ENCODE measurements at regions not wholly inside any gene's neighbourhood (a gene's known extent, or its start where the extent isn't known, plus 50 kb on each side); places are given as distances from the start of the nearest gene placed in this dataset.
"Not testable (repeated sequence)": the region's sequence is repeated elsewhere in the genome, so short reads cannot be mapped to it uniquely, and the experiment has no call there.

GRCh38 chr3:40864915-40865314 is 334.4 kb upstream of the CTNNB1 start:
- no peak for DNase-seq

GRCh38 chr3:40867797-40868196 is 331.5 kb upstream of the CTNNB1 start:
- no peak for DNase-seq

GRCh38 chr3:40869013-40869412 is 330.3 kb upstream of the CTNNB1 start:
- no peak for DNase-seq

GRCh38 chr3:40869939-40870338 is 329.4 kb upstream of the CTNNB1 start:
- DNase-seq: no peak

- no peak for DNase-seq
Measured at GRCh38 chr3:40871394-40871793, 327.9 kb upstream of the CTNNB1 start.

- DNase-seq: no peak
Measured at GRCh38 chr3:40872258-40872920, 326.9 kb upstream of the CTNNB1 start.

GRCh38 chr3:40873476-40873875 is 325.8 kb upstream of the CTNNB1 start:
- DNase-seq: no peak

- DNase-seq: no peak
Measured at GRCh38 chr3:40873934-40874699, 325.2 kb upstream of the CTNNB1 start.

- DNase-seq: no peak
Measured at GRCh38 chr3:40875581-40875980, 323.7 kb upstream of the CTNNB1 start.

GRCh38 chr3:40876009-40876408 is 323.3 kb upstream of the CTNNB1 start:
- DNase-seq: no peak

- no peak for DNase-seq
Measured at GRCh38 chr3:40876496-40876895, 322.8 kb upstream of the CTNNB1 start.

GRCh38 chr3:40877631-40878463 is 321.5 kb upstream of the CTNNB1 start:
- DNase-seq: no peak

GRCh38 chr3:40878464-40878905 is 320.8 kb upstream of the CTNNB1 start:
- no peak for DNase-seq

- no peak for DNase-seq
Measured at GRCh38 chr3:40885430-40885829, 313.9 kb upstream of the CTNNB1 start.

- no peak for DNase-seq
Measured at GRCh38 chr3:40886660-40887425, 312.5 kb upstream of the CTNNB1 start.

GRCh38 chr3:40891186-40891585 is 308.1 kb upstream of the CTNNB1 start:
- DNase-seq: no peak

GRCh38 chr3:40895109-40895508 is 304.2 kb upstream of the CTNNB1 start:
- no peak for DNase-seq

GRCh38 chr3:40899286-40899712 is 300.0 kb upstream of the CTNNB1 start:
- no peak for DNase-seq

GRCh38 chr3:40901298-40901697 is 298.0 kb upstream of the CTNNB1 start:
- DNase-seq: no peak

GRCh38 chr3:40901796-40902195 is 297.5 kb upstream of the CTNNB1 start:
- DNase-seq: no peak

- DNase-seq: not testable (repeated sequence)
Measured at GRCh38 chr3:40907907-40908465, 291.3 kb upstream of the CTNNB1 start.

GRCh38 chr3:40908612-40909011 is 290.7 kb upstream of the CTNNB1 start:
- DNase-seq: no peak

Data from NCI-H1417 treated with DMSO at 0.1 percent for 48 hours (cell line).